ENCODE measurements at regions not wholly inside any gene's neighbourhood (a gene's known extent, or its start where the extent isn't known, plus 50 kb on each side); places are given as distances from the start of the nearest gene placed in this dataset.

DNA sequence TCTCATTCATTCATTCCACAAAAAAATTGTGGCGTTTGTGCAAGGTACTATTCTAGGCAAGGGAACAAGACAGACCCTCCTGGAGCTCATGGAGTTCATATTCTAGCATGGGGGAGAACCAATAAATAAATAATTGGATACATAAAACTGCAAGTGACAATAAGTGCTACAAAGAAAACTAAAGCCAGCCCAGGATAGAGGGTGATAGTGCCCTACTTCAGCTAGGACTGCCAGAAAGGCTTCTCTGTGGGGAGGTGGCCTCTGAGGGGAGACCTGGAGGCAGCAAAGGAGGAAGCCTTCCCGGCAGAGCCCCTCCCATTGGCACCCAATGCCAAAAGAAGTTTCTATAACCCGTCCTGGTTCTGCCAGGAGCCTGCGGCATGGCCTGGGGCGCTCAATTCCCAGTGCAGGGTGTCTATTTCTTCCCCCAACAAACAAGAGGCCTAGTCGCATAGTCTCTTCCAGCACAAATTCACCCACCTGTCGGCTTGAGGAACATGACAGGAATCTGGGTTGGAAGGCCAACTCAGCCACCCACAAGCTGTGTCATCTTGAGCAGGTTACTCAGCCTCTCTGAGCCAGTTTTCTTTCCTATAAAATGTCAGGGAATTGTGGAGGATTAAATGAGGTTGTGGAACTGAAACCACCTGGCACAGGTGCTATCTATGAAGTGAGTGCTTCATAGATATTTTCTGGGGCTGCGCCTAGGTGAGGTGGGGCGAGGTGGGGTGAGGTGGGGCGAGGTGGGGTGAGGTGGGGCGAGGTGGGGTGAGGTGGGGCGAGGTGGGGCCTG is 94.3 kb downstream of the ZFP36L2 start:
- TF ChIP-seq POLR2A (IDR thresholded peaks at IDR 0.05) (no peak), EP300 (IDR thresholded peaks at IDR 0.05) (no peak)
- TF ChIP-seq, protein P1, sequence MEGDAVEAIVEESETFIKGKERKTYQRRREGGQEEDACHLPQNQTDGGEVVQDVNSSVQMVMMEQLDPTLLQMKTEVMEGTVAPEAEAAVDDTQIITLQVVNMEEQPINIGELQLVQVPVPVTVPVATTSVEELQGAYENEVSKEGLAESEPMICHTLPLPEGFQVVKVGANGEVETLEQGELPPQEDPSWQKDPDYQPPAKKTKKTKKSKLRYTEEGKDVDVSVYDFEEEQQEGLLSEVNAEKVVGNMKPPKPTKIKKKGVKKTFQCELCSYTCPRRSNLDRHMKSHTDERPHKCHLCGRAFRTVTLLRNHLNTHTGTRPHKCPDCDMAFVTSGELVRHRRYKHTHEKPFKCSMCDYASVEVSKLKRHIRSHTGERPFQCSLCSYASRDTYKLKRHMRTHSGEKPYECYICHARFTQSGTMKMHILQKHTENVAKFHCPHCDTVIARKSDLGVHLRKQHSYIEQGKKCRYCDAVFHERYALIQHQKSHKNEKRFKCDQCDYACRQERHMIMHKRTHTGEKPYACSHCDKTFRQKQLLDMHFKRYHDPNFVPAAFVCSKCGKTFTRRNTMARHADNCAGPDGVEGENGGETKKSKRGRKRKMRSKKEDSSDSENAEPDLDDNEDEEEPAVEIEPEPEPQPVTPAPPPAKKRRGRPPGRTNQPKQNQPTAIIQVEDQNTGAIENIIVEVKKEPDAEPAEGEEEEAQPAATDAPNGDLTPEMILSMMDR (IDR thresholded peaks at IDR 0.05), result no peak

Measured in tibial nerve (tissue), 4 donors.